ENCODE measurements at regions not wholly inside any gene's neighbourhood (a gene's known extent, or its start where the extent isn't known, plus 50 kb on each side); places are given as distances from the start of the nearest gene placed in this dataset.

DNA sequence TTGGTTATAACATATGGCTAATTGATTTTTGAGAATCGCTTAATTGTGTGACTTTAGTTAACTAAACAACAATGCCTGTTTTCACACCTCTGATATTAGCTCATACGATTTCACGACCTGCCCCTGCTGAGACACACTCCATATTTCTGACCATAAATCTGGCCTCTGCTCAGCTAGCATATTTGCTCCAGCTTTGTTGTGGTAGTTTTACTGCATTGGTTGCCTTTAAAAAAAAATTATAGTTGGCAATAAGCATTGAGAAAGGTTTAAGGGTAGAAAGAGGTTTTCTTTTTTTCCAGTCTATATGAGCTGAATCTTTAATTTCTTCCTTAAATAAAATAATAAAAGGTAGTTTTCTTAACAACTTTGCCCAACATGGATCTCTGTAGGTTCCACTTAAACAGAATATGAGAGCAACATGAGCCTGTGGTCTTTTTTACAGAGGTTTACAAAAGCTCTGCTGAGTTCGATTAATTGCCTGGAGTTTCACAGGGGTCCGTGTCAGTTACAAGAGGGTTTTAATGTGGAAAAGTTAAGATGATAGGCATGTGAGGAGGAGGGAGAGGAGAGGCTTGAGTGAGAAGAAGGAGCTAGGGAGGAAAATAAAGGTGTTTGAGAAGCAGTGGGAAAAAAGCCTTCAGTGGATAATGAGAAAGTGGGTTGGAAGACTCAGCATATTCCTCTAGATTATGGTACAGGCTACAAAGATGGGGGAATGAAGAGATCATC lies 318.2 kb downstream of the CXCL12 start:
- ChIA-PET POLR2A (no interaction called here), CTCF (interaction anchor here (0.9 to 2.6 kb wide), 3 partner anchors 20 to 377 kb away, joined by 3 to 5 read pairs (median 3); no protein-coding TSS in a partner anchor)
- Histone ChIP-seq H4K20me1 (ENCODE audit: insufficient read depth) (no peaks in the 10 kb centered on the region), H3K4me2 (no peak overlapping the region), H3K27ac (ENCODE audit: low read depth in 2 of 2, low read length in 1 of 2) (no peak overlapping the region), H3K79me2 (ENCODE audit: insufficient read depth) (no peaks in the 10 kb centered on the region), H2AFZ (ENCODE audit: low read depth) (no peak overlapping the region), H3F3A (replicated peaks; ENCODE audit: insufficient read depth) (no peaks in the 10 kb centered on the region), H3K4me1 (ENCODE audit: control insufficient read depth in 1 of 2, insufficient read depth in 2 of 2, low read depth in 1 of 2, low read length in 1 of 2) (peaks cover 0 to 7% of the 10 kb centered on the region in 2 experiments; a peak in 1 of 4 replicates), H3K27me3 (ENCODE audit: insufficient read depth) (no peaks in the 10 kb centered on the region), H3K9ac (no peak overlapping the region), H3K36me3 (replicated peaks in 1 of 2; ENCODE audit: control insufficient read depth in 1 of 2, insufficient read depth in 2 of 2, low read length in 1 of 2) (no peaks in the 10 kb centered on the region), H3K4me3 (ENCODE audit: low read depth in 2 of 2, low read length in 1 of 2) (no peak overlapping the region), H3K9me3 (no peaks in the 10 kb centered on the region), H3K9me2 (no peaks in the 10 kb centered on the region)
- TF ChIP-seq JUND (IDR thresholded peaks at IDR 0.05) (no peak), MXI1 (IDR thresholded peaks at IDR 0.05; ENCODE audit: low read depth, low read length) (no peak), TAF1 (IDR thresholded peaks at IDR 0.05; ENCODE audit: borderline replicate concordance, low read depth, low read length) (no peak), FOXJ3 (CRISPR knock-in tag; IDR thresholded peaks at IDR 0.05) (no peak), TEAD4 (IDR thresholded peaks at IDR 0.05; ENCODE audit: borderline replicate concordance, insufficient read depth) (no peak), FOXM1 (IDR thresholded peaks at IDR 0.05; ENCODE audit: low read depth) (no peak), REST (IDR thresholded peaks at IDR 0.05; ENCODE audit: low read depth, low read length) (no peak), GABPA (IDR thresholded peaks at IDR 0.05; ENCODE audit: low read depth) (no peak)
- no peak for DNase-seq
- 52% methylated on average over 5 of the region's 5 CpGs for WGBS (ENCODE audit: low lambda C conversion rate)

- H3F3A ChIP-seq (replicated peaks; ENCODE audit: insufficient read depth): no peaks in the 10 kb centered on the region
- no peaks in the 10 kb centered on the region for H3K9me3 ChIP-seq
- H3K27ac ChIP-seq (ENCODE audit: low read depth in 2 of 2, low read length in 1 of 2): no peak overlapping the region
- CTCF ChIA-PET: interaction anchor here (0.9 to 2.6 kb wide), 4 partner anchors 14 to 376 kb away, joined by 3 to 5 read pairs (median 3); no protein-coding TSS in a partner anchor
- no peak overlapping the region for H3K4me2 ChIP-seq
- DNase-seq: no peak
- peaks cover 0 to 7% of the 10 kb centered on the region in 2 experiments; a peak in 1 of 4 replicates for H3K4me1 ChIP-seq (ENCODE audit: control insufficient read depth in 1 of 2, insufficient read depth in 2 of 2, low read depth in 1 of 2, low read length in 1 of 2)
- H3K4me3 ChIP-seq (ENCODE audit: low read depth in 2 of 2, low read length in 1 of 2): no peak overlapping the region
- no peaks in the 10 kb centered on the region for H3K36me3 ChIP-seq (replicated peaks in 1 of 2; ENCODE audit: control insufficient read depth in 1 of 2, insufficient read depth in 2 of 2, low read length in 1 of 2)
- no peaks in the 10 kb centered on the region for H3K9me2 ChIP-seq
- H2AFZ ChIP-seq (ENCODE audit: low read depth): no peak overlapping the region
- POLR2A ChIA-PET: no interaction called here
- H3K27me3 ChIP-seq (ENCODE audit: insufficient read depth): no peaks in the 10 kb centered on the region
- H3K79me2 ChIP-seq (ENCODE audit: insufficient read depth): no peaks in the 10 kb centered on the region
- no peak overlapping the region for H3K9ac ChIP-seq
- no peaks in the 10 kb centered on the region for H4K20me1 ChIP-seq (ENCODE audit: insufficient read depth)
- WGBS (ENCODE audit: low lambda C conversion rate): 39% methylated on average over 9 of the region's 9 CpGs
- no peak for TF ChIP-seq RAD21 (IDR thresholded peaks at IDR 0.05; ENCODE audit: low read length)
- no peak for TF ChIP-seq GATA2 (CRISPR knock-in tag; IDR thresholded peaks at IDR 0.05)
- no peak for TF ChIP-seq POLR2AphosphoS5 (IDR thresholded peaks at IDR 0.05; ENCODE audit: low read depth, low read length)
- TF ChIP-seq REST (IDR thresholded peaks at IDR 0.05; ENCODE audit: low read depth, low read length): no peak
- no peak for TF ChIP-seq ELF1 (IDR thresholded peaks at IDR 0.05)
- TF ChIP-seq, protein P1, sequence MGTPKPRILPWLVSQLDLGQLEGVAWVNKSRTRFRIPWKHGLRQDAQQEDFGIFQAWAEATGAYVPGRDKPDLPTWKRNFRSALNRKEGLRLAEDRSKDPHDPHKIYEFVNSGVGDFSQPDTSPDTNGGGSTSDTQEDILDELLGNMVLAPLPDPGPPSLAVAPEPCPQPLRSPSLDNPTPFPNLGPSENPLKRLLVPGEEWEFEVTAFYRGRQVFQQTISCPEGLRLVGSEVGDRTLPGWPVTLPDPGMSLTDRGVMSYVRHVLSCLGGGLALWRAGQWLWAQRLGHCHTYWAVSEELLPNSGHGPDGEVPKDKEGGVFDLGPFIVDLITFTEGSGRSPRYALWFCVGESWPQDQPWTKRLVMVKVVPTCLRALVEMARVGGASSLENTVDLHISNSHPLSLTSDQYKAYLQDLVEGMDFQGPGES (IDR thresholded peaks at IDR 0.05; ENCODE audit: low read depth, low read length): no peak
- no peak for TF ChIP-seq EP300 (IDR thresholded peaks at IDR 0.05; ENCODE audit: borderline replicate concordance in 1 of 2, low read depth in 1 of 2, low read length in 1 of 2)
- no peak for TF ChIP-seq RCOR1 (IDR thresholded peaks at IDR 0.05; ENCODE audit: low read length)
- no peak for TF ChIP-seq NRF1 (IDR thresholded peaks at IDR 0.05; ENCODE audit: low read depth, low read length)
- no peak for TF ChIP-seq SMC3 (IDR thresholded peaks at IDR 0.05; ENCODE audit: low read depth, low read length)
- TF ChIP-seq CHD2 (IDR thresholded peaks at IDR 0.05; ENCODE audit: low read length, partially characterized antibody): no peak
Observed at GRCh38 chr10:44065788-44066526, 318.9 kb downstream of the CXCL12 start.
